HEK293 (cell line): ENCODE measurements at regions not wholly inside any gene's neighbourhood (a gene's known extent, or its start where the extent isn't known, plus 50 kb on each side); places are given as distances from the start of the nearest gene placed in this dataset.

Source experiments
- CTCF ChIP-seq: fragments of 450-650 bp; formaldehyde crosslinking; IDR thresholded peaks from 2 replicates; pipeline ENCODE4 v1.5.1; 2016; ENCODE audit warnings: missing biosample characterization, missing genetic modification characterization
- REPIN1 ChIP-seq: fragments of 450-650 bp; formaldehyde crosslinking; IDR thresholded peaks from 2 replicates; pipeline ENCODE4 v1.5.1; 2017; ENCODE audit warnings: missing biosample characterization, missing genetic modification characterization, low read depth
- WT1 ChIP-seq: fragments of 450-650 bp; formaldehyde crosslinking; IDR thresholded peaks from 2 replicates; pipeline ENCODE4 v1.5.1; 2016; ENCODE audit warnings: missing biosample characterization, missing genetic modification characterization
- ZBTB21 ChIP-seq: fragments of 450-650 bp; formaldehyde crosslinking; IDR thresholded peaks from 2 replicates; pipeline ENCODE4 v1.5.1; 2017; ENCODE audit warnings: missing biosample characterization, missing genetic modification characterization
- ZBTB26 ChIP-seq: fragments of 450-650 bp; formaldehyde crosslinking; optimal IDR thresholded peaks from 2 replicates; pipeline ENCODE3; 2016; ENCODE audit warnings: missing biosample characterization, mild to moderate bottlenecking, missing genetic modification characterization
- ZNF518A ChIP-seq: fragments of 450-650 bp; formaldehyde crosslinking; conservative IDR thresholded peaks from 2 replicates; pipeline ENCODE4 v1.5.1; 2016; ENCODE audit warnings: low read depth, missing biosample characterization, missing genetic modification characterization
- ZNF626 ChIP-seq: fragments of 450-650 bp; sonication (Bioruptor Pico); formaldehyde crosslinking; IDR thresholded peaks from 2 replicates; pipeline ENCODE4 v1.5.1; 2018; ENCODE audit warnings: missing biosample characterization, missing genetic modification characterization, inconsistent platforms
- TF ChIP-seq, protein P1 (sequence below): fragments of 450-650 bp; formaldehyde crosslinking; IDR thresholded peaks from 2 replicates; pipeline ENCODE4 v1.5.1; 2016; ENCODE audit warnings: missing biosample characterization, missing genetic modification characterization

GRCh38 chr6:18988636-18989035 is 601.5 kb downstream of the RNF144B start:
- TF ChIP-seq ZNF518A: no peak
- TF ChIP-seq REPIN1 (tag by site-specific recombination): no peak
- TF ChIP-seq, protein P1, sequence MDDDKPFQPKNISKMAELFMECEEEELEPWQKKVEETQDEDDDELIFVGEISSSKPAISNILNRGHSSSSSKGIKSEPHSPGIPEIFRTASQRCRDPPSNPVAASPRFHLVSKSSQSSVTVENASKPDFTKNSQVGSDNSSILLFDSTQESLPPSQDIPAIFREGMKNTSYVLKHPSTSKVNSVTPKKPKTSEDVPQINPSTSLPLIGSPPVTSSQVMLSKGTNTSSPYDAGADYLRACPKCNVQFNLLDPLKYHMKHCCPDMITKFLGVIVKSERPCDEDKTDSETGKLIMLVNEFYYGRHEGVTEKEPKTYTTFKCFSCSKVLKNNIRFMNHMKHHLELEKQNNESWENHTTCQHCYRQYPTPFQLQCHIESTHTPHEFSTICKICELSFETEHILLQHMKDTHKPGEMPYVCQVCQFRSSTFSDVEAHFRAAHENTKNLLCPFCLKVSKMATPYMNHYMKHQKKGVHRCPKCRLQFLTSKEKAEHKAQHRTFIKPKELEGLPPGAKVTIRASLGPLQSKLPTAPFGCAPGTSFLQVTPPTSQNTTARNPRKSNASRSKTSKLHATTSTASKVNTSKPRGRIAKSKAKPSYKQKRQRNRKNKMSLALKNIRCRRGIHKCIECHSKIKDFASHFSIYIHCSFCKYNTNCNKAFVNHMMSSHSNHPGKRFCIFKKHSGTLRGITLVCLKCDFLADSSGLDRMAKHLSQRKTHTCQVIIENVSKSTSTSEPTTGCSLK: no peak
- TF ChIP-seq ZBTB26 (tag by site-specific recombination): no peak
- TF ChIP-seq CTCF (tag by site-specific recombination): no peak
- TF ChIP-seq ZBTB21: no peak
- TF ChIP-seq ZNF626 (tag by site-specific recombination): no peak
- TF ChIP-seq WT1 (tag by site-specific recombination): no peak
